Nephron progenitor cell (in vitro differentiated cells): ENCODE measurements at regions not wholly inside any gene's neighbourhood (a gene's known extent, or its start where the extent isn't known, plus 50 kb on each side); places are given as distances from the start of the nearest gene placed in this dataset.
A peak's percentile ranks its signal among the peaks of the same experiment; 100 is the strongest.

ENCODE experiments used
- DNase-seq: peaks from one replicate; pipeline ENCODE4 v3.0.0; 2021
- H3K27ac Mint-ChIP-seq: 2 replicates; pipeline ENCODE4 v1.8.0; 2021; ENCODE audit warnings: mild to moderate bottlenecking, moderate library complexity, mixed read lengths
- H3K27me3 Mint-ChIP-seq: 2 replicates; pipeline ENCODE4 v1.8.0; 2021; ENCODE audit warnings: mild to moderate bottlenecking, low read depth, mixed read lengths; ENCODE audit not compliant: poor library complexity
- H3K36me3 Mint-ChIP-seq: 2 replicates; pipeline ENCODE4 v1.8.0; 2021; ENCODE audit warnings: low read depth, mixed read lengths
- H3K4me1 Mint-ChIP-seq: 2 replicates; pipeline ENCODE4 v1.8.0; 2021; ENCODE audit warnings: mixed read lengths
- H3K4me3 Mint-ChIP-seq: 2 replicates; pipeline ENCODE4 v1.8.0; 2021; ENCODE audit warnings: mild to moderate bottlenecking, moderate library complexity, mixed read lengths
- H3K9me3 Mint-ChIP-seq: 2 replicates; pipeline ENCODE4 v1.8.0; 2021; ENCODE audit warnings: mild to moderate bottlenecking, moderate library complexity, mixed read lengths
- CTCF ChIP-seq: fragments of 200-600 bp; sonication (generic); IDR thresholded peaks from 2 replicates; pipeline ENCODE4 v1.5.0; 2021; ENCODE audit warnings: antibody characterized with exemption

GRCh38 chr5:4001758-4002533 is 406.3 kb downstream of the IRX1 start:
- Mint-ChIP-seq H3K9me3 (no peaks in the 10 kb centered on the region), H3K27me3 (peaks cover 3% of the 10 kb centered on the region), H3K4me1 (peaks cover 36% of the 10 kb centered on the region), H3K27ac (peak overlapping the region; percentile 51), H3K36me3 (no peaks in the 10 kb centered on the region), H3K4me3 (no peak overlapping the region)
- no peak for DNase-seq
- no peak for TF ChIP-seq CTCF

GRCh38 chr5:4005335-4005734 is 409.7 kb downstream of the IRX1 start:
- H3K9me3 Mint-ChIP-seq: no peaks in the 10 kb centered on the region
- no peak overlapping the region for H3K27ac Mint-ChIP-seq
- H3K36me3 Mint-ChIP-seq: no peaks in the 10 kb centered on the region
- TF ChIP-seq CTCF: no peak
- no peak overlapping the region for H3K4me3 Mint-ChIP-seq
- H3K4me1 Mint-ChIP-seq: peaks cover 19% of the 10 kb centered on the region
- DNase-seq: no peak
- H3K27me3 Mint-ChIP-seq: peaks cover 3% of the 10 kb centered on the region

- Mint-ChIP-seq H3K4me3 (no peak overlapping the region), H3K27me3 (no peaks in the 10 kb centered on the region), H3K27ac (no peak overlapping the region), H3K9me3 (no peaks in the 10 kb centered on the region), H3K36me3 (no peaks in the 10 kb centered on the region), H3K4me1 (peaks cover 5% of the 10 kb centered on the region)
- no peak for TF ChIP-seq CTCF
- DNase-seq: no peak
Observed at GRCh38 chr5:4007001-4007400, 411.4 kb downstream of the IRX1 start.

- H3K27me3 Mint-ChIP-seq: peaks cover 3% of the 10 kb centered on the region
- no peak for DNase-seq
- TF ChIP-seq CTCF: no peak
- H3K4me1 Mint-ChIP-seq: no peaks in the 10 kb centered on the region
- no peak overlapping the region for H3K4me3 Mint-ChIP-seq
- no peaks in the 10 kb centered on the region for H3K36me3 Mint-ChIP-seq
- H3K9me3 Mint-ChIP-seq: peaks cover 2% of the 10 kb centered on the region
- H3K27ac Mint-ChIP-seq: peak overlapping the region; percentile 16
Observed at GRCh38 chr5:4011943-4012342, 416.3 kb downstream of the IRX1 start.

- Mint-ChIP-seq H3K27me3 (peaks cover 3% of the 10 kb centered on the region), H3K27ac (no peak overlapping the region), H3K9me3 (peaks cover 4% of the 10 kb centered on the region), H3K36me3 (no peaks in the 10 kb centered on the region), H3K4me3 (no peak overlapping the region), H3K4me1 (peaks cover 5% of the 10 kb centered on the region)
- DNase-seq: no peak
- no peak for TF ChIP-seq CTCF
Observed at GRCh38 chr5:4013106-4013898, 417.7 kb downstream of the IRX1 start.
